DMS53 treated with DMSO at 0.1 percent for 48 hours (cell line): ENCODE measurements at regions not wholly inside any gene's neighbourhood (a gene's known extent, or its start where the extent isn't known, plus 50 kb on each side); places are given as distances from the start of the nearest gene placed in this dataset.
A peak's percentile ranks its signal among the peaks of the same experiment; 100 is the strongest.

Experiments used
- DNase-seq: peaks from one replicate; lab custom pipeline; 2025; ENCODE audit not compliant: unreplicated experiment; lab: John Stamatoyannopoulos, UW

DNA sequence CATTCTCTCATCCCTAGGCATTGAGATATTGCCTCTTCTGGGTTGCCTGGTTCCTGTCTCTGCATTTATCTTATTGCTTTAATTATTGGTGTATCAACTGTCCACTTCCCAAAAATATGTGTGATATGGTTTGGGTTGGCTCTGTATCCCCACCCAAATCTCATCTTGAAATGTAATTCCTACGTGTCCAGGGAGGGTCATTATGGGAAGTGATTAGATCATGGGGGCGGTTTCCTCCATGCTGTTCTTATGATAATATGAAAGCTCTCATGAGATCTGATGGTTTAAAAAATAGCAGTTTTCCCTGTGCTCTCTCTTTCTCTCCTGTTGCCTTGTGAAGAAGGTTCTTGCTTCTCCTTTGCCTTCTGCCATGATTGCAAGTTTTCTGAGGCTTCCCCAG, 308.3 kb upstream of the HS3ST1 start:
- no peak for DNase-seq

DNA sequence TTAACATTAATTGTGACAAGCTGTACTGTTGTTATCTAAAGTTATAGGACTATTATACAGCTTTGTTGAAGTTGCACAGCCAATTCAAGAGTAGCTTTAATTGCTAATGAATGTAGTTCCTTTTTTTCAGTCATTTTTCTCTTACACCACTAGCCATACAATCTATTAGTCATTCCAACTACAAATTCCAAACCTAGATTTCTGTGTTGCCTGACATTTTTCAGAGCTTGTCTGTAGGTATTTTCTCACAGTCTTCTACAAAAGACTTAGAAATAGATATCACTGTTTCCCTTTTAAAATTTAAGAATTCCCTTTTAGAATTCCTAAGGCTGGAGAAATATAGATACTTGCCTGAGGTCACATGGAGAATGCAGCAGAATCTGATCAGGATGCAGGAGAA, 307.0 kb upstream of the HS3ST1 start:
- DNase-seq = no peak

DNA sequence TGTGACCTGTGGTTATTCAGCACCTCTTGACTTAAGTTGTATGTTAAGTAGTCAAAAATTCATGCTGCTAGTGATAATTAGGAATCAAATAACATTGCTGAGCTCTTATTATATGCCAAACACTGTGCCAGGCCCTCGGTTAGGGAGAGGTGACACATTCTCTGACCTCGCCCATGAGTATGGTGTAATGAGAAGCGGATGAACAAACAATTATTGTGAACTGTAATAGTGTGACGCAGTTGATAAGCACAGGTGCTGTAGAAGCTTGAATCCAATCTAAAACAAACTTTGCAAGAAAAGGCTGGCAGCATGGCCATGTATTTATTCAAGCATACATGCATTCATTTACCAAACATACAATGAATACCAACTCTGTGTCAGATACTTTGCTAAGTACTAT, 303.5 kb upstream of the HS3ST1 start:
- DNase-seq = peak; percentile 95

DNA sequence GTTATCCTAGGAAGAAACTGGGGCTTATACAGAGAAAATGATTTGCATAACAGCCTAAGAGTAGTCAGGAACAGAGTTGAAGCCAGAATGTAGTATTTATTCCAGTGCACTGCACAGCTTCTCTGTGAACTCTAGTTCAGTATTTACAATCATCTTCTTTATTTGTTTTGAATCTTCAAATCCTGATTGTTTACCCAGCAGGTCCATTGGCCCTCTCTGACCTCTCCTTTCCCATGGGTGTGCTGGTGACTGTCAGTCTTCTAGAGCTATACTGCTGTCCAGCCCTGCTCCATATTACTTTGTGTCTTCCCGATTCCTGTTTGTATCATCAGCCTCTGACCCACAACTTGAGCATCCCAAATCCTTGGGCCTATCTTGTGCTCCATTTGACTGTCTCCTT, 301.9 kb upstream of the HS3ST1 start:
- peak; percentile 77 for DNase-seq

DNA sequence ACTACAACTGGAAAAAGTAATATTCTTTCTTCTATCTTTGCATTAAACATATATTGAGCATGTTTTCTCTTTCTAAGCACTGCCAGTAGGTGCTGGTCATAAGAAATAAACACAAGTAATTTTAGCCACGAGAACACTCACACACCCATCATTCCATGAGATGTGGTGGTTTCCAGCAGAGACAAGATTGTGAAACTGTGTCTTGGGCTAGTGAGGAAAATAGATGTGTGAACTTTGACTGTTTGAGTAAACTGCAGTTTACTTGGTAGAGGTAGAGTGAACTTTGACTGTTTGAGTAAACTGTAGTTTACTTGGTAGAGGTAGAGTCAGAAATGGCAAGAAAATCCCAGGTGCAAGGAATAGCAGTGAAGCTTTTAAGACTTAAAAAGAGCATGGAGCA, 300.9 kb upstream of the HS3ST1 start:
- DNase-seq = no peak

DNA sequence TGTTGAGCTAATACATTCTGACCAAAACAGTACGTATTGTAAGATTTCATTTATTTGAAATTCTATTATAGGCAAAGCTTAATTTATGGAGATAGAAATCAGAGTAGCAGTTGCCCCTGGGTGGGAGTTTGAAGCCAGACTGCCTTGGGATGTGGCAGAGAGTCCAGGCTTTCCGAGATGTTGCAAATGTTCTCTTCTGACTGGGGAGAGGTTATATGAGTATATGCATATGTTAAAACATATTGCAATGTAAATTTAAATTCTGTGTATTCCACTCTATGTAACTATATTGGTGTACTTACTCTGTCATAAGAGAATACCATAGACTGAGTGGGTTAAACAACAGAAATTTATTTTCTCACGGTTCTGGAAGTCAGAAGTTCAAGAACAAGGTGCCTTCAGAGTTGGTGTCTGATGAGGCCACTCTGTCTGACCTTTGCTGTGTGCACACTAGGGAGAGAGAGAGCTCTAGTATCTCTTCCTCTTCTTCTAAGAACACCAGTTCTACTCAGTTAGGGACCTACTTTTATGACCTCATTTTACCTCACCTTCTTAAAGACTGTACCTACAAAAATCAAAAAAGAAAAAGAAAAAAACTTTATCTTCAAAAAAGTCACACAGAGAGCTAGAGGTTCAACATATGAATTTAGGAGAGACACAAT, 299.3 kb upstream of the HS3ST1 start:
- no peak for DNase-seq

DNA sequence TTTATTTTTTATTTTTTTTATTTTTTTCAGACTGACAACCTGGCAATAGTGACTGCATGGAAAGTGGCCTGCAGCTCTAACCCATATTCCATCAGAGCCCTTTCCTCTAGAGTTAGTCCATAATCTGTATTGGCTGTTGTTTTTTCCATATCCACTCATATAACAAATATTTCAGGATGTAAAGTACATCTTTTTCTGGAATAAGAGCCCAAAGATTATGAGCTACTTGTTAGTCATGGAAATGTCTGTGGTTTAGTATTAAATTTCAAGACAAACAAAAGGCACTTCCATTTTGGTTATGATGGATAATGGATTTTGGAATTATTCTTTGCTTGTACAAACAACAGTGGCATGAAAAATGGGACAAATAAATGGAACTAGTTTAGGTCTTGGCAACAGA, 296.0 kb upstream of the HS3ST1 start:
- no peak for DNase-seq

DNA sequence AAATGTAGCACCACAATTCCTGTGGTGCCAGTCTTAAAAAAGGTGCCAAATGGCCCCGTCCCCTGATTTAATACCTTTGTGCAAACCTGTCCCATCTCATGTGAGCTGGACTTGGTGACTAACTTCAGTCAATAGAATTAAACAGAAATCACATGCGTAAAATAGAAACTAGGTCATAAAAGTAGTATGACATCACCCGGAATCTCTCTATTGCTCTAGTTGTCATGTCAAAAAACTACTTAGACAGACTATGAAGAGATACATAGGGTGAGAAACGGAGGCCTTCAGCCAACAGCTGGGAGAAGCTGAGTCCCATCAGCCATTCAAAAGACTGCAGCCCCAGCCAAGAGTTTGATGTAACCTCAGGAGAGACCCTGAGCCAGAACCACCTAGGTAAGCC, 293.5 kb upstream of the HS3ST1 start:
- DNase-seq = no peak

DNA sequence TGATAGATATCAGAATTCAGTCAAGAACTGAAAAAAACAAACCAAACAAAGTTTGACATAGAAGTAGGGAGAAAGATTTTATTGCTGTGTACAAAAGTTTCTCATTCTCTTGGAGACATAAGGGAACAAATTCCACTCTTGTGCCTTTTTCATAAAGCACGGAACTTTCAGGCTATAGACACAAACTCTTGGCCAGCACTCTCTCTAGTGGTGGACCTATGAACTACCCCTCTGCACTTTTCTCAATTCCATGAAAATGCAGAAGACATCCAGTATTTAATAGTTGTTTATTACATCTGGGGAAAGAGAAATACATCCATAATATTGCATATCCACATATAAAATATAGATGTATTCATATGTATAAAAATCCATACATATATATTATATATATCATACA, 291.6 kb upstream of the HS3ST1 start:
- peak; percentile 72 for DNase-seq

DNA sequence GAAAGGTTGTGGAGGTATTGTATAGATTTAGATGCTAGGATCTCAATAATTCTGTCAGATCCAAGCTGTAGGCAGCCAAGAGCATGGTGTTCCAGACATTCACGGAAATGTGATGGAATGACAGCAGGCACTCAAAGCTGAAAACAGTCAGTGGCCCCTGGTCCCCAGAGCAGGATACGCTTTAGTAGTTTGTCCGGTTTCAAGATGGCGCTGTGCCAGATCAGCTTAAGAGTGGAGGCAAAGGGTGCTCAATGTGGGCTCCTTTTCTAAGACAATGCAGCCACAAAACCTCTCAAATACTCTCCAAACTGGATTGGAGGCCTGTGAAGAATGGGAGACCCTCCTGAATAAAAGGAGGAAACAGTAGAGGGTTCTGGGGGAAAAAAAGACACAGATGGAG, 291.2 kb upstream of the HS3ST1 start:
- peak; percentile 13 for DNase-seq

DNA sequence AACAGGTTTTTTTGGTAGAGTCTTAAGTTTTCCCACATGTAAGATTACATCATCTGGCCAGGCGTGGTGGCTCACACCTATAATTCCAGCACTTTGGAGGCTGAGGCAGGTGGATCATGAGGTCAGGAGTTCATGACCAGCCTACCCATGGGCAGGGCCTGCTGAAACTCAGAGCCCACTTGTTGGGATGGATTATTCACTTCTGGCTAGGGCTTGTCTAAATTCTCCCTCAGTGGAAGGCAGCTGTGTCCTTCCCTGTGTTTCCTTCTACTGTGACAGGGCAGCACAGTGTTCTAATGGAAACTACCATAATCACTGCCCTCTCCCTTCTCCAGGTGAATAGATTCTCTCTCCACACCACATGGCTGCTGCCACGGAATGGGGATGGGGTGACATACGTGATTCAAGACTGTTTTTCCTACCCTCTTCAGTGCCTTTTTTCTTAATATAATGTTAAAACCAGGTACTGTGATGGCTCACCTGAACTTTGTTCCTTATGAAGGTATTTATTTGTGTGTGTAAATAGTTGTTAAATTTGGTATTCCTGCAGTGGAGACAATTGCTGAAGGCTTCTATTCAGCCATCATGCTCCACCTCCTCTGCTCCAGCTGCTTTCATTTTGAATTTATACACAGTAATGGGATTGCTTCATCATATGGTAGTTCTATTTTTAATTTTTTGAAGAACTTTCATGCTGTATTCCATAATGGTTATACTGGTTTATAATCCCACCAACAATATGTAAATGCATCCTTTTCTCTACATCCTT, 287.2 kb upstream of the HS3ST1 start:
- no peak for DNase-seq

DNA sequence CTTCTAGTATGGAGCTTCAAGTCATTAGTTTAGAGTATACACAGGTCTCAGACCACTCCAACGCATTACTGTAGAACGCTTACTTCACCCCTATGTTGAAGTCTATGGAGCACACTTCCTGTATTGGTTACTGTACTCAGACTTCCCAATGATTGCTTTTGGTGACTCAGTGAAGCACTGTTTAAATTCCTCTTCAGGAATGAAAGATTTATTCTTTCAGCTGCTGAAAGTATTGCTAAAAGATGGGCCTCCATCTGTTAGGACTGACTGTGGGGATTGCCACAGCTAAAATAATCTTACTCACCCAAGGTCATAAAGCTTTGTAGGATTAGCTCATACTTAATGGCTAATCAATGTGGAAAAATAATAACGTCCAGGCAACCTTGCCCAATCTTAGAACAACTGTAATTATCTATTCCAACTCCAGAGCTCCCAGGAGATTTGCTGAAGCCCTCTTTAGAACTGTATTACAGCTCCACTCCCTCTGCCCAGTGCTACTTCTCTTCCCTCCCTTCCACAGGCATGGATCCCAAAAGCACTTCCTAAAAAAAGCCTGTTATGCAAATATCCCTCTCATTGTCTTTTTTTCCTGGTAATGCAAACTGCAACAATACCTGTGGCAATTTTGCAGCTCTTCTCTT, 281.9 kb upstream of the HS3ST1 start:
- DNase-seq = no peak

DNA sequence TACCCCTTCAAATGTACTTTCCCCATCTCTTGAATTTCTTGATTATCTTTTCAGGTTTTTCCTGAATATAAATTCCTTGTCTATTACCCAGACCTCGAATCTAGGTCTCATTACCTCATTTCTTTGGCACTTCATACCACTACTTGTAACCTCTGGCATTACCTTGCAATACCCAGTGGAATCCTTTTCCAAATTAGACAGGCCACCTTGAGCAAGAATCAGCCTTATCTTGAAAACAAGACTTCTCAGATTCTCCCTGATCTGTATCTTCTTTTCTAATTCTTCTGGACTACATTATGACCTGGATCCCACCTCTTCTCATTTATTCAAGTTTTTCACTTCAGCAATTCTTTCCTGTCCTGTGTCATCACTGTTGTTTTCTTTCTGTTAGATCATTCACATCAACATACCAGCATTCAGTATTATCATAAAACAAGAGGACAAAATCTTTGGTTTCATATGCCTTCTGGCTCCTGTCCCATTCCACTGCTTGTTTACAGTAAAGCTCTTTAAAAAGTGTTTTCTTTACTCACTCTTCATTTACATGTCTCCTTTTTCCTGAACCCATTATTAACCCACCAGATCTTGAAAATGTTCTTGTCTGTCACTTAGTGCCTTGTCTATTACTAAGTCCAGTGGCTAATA, 275.6 kb upstream of the HS3ST1 start:
- DNase-seq = no peak

DNA sequence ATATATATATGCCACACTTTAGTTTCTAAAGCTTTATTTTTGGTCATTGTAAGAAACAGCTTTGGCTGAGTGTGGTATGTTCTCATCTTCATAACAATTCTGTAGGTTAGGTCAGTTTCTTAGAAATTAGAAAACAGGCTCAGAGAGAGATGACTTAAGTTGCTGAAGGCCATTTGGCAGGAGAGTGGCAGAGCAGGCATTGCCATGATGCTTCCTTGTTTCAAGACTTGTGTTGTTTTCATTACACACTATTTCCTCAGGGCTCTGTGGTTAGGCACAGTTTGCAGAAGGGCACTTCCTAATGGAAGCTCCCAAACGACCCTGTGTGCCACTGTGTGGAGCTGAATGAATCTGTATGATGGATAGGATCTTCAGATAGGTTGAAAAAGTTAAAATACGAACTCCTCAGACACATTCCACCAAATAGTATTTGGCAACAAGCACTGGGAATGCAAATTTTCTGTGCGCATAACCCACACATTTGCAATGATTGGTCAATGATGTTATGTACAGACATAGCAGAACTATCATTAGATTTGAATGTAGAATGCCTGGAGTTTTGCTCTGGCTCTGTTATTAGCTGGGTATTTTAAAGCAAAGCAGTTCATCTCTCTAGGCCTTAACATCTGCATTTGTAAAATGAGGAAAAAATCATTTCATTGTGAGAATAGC, 274.3 kb upstream of the HS3ST1 start:
- DNase-seq = no peak

DNA sequence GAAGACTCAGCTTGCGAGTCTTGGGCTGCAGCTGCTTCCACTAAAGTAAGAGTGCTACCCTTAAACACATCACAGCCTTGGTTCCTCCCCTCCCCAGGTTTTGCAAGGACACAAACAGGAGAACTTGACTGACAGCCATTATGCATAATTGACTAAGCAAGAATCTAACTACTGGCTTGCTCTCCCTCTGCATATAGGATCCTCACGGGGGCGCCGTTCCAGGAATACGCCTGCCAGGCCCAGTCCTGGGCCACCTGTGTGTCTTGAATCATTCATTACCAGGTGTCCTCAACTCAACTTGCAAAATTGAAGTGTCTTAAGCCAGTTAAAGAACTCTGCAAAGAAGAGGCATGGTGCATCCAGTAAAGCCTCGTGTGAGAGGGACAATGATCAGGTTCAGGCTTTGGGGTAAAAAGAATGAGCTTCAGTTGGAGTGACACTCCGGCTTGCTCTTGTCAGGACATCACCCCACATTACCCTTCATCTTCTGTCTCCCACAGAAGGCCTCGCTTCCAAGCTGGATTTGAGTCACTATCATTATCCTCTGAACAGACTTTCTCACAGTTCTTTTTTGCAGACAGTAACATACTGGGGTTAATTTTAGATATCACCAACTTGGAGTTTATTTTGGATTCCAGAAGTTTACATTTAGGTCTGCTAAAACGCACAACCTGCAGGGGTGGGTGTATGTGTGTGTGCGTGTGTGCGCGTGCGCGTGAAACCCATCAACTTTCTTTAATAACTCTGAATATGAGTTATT, 273.5 kb upstream of the HS3ST1 start:
- no peak for DNase-seq

DNA sequence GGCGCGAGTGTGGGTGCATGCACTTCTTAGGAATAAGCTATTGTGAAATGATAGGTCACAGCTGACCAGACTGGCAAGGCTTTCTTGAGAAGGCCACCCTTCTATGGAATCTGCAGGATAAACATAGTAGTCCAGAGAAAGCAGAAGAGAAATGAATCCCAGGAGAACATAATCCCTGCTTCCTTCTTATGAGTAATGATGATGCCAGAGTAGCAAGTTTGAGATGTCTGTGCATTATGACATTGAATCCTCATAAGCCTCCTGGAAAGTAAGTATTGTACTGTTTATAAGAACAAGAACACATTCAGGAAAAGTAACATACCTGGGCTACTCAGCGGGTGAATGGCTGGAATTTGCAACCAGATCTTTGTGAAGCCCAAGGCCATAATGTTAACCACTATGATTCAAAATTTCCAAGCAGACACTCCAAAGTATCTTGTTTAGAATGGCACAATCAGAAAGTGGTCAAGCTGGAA, 272.1 kb upstream of the HS3ST1 start:
- DNase-seq = no peak

DNA sequence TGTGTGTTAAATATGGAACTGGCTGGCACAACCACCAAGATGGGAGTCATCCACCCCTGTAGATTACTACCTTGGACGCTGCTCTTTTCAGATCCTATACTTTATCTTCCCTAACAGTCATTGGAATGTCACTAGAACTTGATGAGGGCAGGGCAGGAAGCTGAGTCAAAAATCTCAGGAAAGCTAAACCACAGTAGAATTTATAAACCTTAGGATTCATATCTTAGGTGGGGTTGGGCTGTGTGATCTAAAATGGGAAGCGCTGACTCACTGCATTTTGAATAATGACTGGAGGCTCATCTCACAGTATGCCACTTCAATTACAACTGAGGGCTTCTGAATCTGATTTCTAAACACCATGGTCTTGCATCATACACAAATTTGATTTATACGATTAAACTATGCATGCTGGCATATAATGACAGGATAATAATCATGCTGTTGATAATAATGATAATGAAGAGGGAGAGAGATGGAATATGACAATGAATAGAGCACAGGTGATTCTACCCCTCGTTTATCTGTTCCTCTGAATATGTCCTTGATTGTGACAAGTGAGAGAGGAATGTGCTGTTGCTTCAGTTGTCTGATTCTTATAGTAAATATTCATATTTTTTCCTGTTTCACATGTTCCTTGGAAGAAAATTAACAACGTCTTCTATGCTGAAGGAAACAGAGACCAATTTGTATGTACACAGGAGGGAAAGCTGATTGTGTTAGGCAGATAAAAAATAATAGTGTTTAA, 270.3 kb upstream of the HS3ST1 start:
- no peak for DNase-seq

DNA sequence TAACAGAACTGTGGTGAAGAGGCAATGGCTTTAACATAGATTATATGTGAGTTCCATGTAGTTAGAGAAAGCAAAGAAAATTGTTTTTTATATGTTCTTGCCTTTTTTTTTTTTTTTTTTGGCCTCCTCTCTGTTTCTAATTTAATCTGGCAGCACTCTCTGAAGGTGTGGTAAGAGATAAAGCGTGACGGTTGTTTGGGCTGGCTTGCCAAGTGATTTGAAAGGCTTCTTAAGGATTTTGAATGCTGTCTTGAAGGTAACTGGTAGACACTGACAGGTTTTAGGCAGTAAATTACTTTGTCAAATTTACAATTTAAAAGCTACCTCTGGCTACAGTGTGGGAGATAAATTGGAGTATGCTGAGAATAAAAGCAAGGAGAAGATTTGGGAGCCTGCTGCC, 269.3 kb upstream of the HS3ST1 start:
- no peak for DNase-seq

DNA sequence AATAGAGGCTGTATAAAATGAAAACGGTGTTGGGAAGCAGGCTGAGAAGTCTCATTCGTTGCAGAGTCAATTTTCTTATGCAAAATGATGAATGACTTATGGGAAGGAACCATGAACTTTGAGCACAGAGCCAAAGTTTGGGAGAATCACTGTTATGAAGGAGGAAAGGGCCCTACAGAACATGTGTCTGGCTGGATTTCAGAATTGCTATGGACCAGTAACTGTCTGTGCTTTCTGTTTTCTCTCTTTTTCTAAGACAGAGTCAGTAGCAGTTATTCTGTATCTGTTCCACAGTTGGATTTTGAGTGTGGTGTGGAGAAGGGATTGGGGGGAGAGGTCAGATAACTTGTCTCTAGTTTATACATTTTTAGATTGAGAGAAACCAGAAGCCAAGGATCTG, 265.0 kb upstream of the HS3ST1 start:
- no peak for DNase-seq

DNA sequence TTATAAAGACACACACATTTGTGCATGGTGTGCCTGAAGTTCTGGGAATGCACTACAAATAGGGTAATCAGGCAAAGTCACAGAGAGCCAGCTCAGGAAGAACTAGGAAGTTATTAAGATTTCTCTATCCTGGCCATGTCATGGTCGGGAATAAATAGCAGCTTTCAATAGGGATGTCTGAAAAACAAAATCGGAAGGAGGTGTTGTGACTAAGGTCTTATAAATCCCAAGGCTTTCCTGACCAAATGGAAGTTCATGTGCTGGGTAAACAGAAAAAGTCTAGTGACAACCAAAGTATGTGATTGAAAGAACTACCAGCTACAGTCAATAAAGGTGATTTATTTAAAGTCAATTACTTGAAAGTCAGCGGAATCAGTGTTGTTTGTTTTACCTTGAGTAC, 262.5 kb upstream of the HS3ST1 start:
- DNase-seq = no peak
